ENCODE measurements at regions not wholly inside any gene's neighbourhood (a gene's known extent, or its start where the extent isn't known, plus 50 kb on each side); places are given as distances from the start of the nearest gene placed in this dataset.

DNA sequence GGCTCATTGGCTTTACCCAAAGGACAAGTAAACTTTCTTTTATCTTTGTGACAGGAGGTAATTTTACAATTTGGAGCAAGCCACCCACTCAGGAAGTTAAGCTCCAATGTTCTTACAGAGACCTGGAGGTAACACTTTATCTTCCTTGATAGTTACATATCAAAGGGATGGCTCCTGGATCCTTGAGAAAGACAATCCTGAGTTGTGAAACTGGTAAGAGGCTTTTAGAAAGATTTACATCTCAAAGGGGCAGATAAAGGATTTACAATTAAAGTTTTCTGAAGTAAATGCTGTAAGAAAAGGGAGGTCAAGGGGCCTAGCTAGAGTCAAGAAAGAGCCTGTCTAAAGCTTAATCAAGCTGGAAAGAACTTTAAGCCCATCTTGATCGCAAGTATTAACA, 124.4 kb upstream of the ZNF804B start:
- TF ChIP-seq, protein P1, sequence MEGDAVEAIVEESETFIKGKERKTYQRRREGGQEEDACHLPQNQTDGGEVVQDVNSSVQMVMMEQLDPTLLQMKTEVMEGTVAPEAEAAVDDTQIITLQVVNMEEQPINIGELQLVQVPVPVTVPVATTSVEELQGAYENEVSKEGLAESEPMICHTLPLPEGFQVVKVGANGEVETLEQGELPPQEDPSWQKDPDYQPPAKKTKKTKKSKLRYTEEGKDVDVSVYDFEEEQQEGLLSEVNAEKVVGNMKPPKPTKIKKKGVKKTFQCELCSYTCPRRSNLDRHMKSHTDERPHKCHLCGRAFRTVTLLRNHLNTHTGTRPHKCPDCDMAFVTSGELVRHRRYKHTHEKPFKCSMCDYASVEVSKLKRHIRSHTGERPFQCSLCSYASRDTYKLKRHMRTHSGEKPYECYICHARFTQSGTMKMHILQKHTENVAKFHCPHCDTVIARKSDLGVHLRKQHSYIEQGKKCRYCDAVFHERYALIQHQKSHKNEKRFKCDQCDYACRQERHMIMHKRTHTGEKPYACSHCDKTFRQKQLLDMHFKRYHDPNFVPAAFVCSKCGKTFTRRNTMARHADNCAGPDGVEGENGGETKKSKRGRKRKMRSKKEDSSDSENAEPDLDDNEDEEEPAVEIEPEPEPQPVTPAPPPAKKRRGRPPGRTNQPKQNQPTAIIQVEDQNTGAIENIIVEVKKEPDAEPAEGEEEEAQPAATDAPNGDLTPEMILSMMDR (IDR thresholded peaks at IDR 0.05) = no peak
- Histone ChIP-seq H3K36me3 (ENCODE audit: insufficient read depth, low read length) (no peaks in the 10 kb centered on the region), H3K27me3 (ENCODE audit: control insufficient read depth in 1 of 2, insufficient read depth in 2 of 2, low read length in 2 of 2) (no peaks in the 10 kb centered on the region), H3K4me3 (ENCODE audit: low read length) (no peak overlapping the region), H3K27ac (ENCODE audit: low read depth in 1 of 2, low read length in 2 of 2) (no peak overlapping the region), H3K4me1 (ENCODE audit: insufficient read depth, low read length) (no peaks in the 10 kb centered on the region), H3K9me3 (ENCODE audit: control insufficient read depth in 1 of 2, insufficient read depth in 1 of 2, low read length in 2 of 2) (no peaks in the 10 kb centered on the region)
- Mint-ChIP-seq H3K9me3 (peaks cover 4% of the 10 kb centered on the region), H3K4me1 (ENCODE audit: low read depth) (no peaks in the 10 kb centered on the region), H3K27me3 (no peaks in the 10 kb centered on the region), H3K4me3 (no peak overlapping the region), H3K36me3 (ENCODE audit: low read depth) (no peaks in the 10 kb centered on the region), H3K27ac (no peak overlapping the region)
- CTCF ChIA-PET = no interaction called here
- POLR2A ChIA-PET = no interaction called here
- DNase-seq (no peak), ATAC-seq (ENCODE audit: poor library complexity) (no peak)
- intact Hi-C loops (cut with DNase I, micrococcal nuclease) = no loop called here

DNA sequence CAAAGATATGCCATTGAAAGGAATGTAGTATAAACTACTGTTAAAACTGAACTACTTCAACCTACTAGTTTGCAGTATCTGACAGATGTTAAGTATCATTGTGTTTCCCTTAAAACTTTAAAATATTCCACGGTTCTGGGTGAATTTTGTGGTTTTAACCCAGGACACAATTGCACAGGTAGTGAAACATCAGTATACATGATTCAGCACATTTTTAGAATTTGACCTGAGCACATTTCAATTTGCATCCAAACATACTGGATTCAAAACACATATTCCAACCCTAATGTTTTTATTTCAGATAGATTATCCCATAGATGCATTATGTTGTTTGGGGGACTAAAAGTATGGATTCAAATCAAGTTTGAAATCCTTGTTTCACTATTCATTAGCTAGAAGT, 129.9 kb upstream of the ZNF804B start:
- H3K4me1 ChIP-seq (ENCODE audit: insufficient read depth, low read length) = no peaks in the 10 kb centered on the region
- Mint-ChIP-seq H3K27ac (no peak overlapping the region), H3K4me3 (no peak overlapping the region), H3K4me1 (ENCODE audit: low read depth) (no peaks in the 10 kb centered on the region), H3K9me3 (no peaks in the 10 kb centered on the region), H3K36me3 (ENCODE audit: low read depth) (no peaks in the 10 kb centered on the region), H3K27me3 (no peaks in the 10 kb centered on the region)
- no peaks in the 10 kb centered on the region for H3K27me3 ChIP-seq (ENCODE audit: control insufficient read depth in 1 of 2, insufficient read depth in 2 of 2, low read length in 2 of 2)
- ATAC-seq (ENCODE audit: poor library complexity) = no peak
- ChIA-PET POLR2A (no interaction called here), CTCF (no interaction called here)
- H3K36me3 ChIP-seq (ENCODE audit: insufficient read depth, low read length) = no peaks in the 10 kb centered on the region
- TF ChIP-seq, protein P1 (IDR thresholded peaks at IDR 0.05) = no peak
- peaks cover 0 to 4% of the 10 kb centered on the region in 2 experiments for H3K9me3 ChIP-seq (ENCODE audit: control insufficient read depth in 1 of 2, insufficient read depth in 1 of 2, low read length in 2 of 2)
- no peak for DNase-seq
- no peak overlapping the region for H3K27ac ChIP-seq (ENCODE audit: low read depth in 1 of 2, low read length in 2 of 2)
- intact Hi-C loops (cut with DNase I, micrococcal nuclease) = no loop called here
- H3K4me3 ChIP-seq (ENCODE audit: low read length) = no peak overlapping the region

DNA sequence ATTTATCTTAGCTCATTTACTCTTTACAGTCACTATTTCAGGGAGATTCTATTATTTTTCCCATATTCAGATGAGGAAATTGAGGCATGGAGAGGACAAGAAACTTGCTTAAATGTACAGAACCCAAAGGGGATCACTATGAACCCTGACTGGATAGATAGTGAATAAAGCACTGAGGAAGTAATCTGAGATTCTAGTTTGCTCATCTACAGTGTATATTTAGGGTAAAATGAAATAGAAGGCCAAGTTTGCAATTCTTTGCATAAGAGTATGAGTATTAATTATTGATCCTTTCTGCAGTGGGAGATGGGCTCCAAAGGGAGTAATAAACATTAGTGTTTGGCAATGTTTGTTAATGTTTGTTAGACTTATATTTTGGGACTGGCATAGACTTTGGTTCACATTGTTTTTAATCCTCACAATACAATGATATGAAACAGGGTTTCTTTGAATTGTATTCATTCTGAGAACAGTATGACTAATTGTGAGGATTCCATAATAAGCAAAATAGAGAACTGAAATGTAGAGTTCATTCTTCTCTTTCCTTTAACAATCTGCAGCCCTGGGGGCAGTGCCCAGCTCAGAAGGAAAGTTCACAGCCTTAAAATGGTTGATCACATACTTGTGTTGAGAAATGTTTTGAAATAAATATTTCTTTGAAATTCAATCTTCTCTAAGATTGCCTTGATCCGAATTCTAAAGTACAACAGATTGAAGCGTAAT, 131.0 kb upstream of the ZNF804B start:
- Histone ChIP-seq H3K27ac (ENCODE audit: low read depth in 1 of 2, low read length in 2 of 2) (no peak overlapping the region), H3K4me3 (ENCODE audit: low read length) (no peak overlapping the region), H3K4me1 (ENCODE audit: insufficient read depth, low read length) (no peaks in the 10 kb centered on the region), H3K27me3 (ENCODE audit: control insufficient read depth in 1 of 2, insufficient read depth in 2 of 2, low read length in 2 of 2) (no peaks in the 10 kb centered on the region), H3K36me3 (ENCODE audit: insufficient read depth, low read length) (no peaks in the 10 kb centered on the region), H3K9me3 (ENCODE audit: control insufficient read depth in 1 of 2, insufficient read depth in 1 of 2, low read length in 2 of 2) (peaks cover 0 to 4% of the 10 kb centered on the region in 2 experiments)
- Mint-ChIP-seq H3K36me3 (ENCODE audit: low read depth) (no peaks in the 10 kb centered on the region), H3K27ac (no peak overlapping the region), H3K4me3 (no peak overlapping the region), H3K27me3 (no peaks in the 10 kb centered on the region), H3K4me1 (ENCODE audit: low read depth) (no peaks in the 10 kb centered on the region), H3K9me3 (no peaks in the 10 kb centered on the region)
- TF ChIP-seq, protein P1 (IDR thresholded peaks at IDR 0.05) = no peak
- DNase-seq (no peak), ATAC-seq (ENCODE audit: poor library complexity) (no peak)
- intact Hi-C loops (cut with DNase I, micrococcal nuclease) = no loop called here
- ChIA-PET POLR2A (interaction anchor here (0.6 kb wide), 1 partner anchor 1328 kb away, joined by 3 read pairs; no protein-coding TSS in a partner anchor), CTCF (no interaction called here)
